Upper lobe of left lung (tissue), 6 donors: ENCODE measurements at regions not wholly inside any gene's neighbourhood (a gene's known extent, or its start where the extent isn't known, plus 50 kb on each side); places are given as distances from the start of the nearest gene placed in this dataset.

ENCODE experiments used
- ATAC-seq, 2 donors: fragments of 200-7000 bp; cut with Tn5 transposase; one replicate each; pipeline ENCODE4 v1.9.1; 2022; ENCODE audit warnings: mild to moderate bottlenecking in 2 of 2, moderate library complexity in 2 of 2; ENCODE audit not compliant: low FRiP score in 2 of 2
- DNase-seq, 2 donors: peaks; one replicate each; pipeline ENCODE4 v3.0.0-alpha.2; 2019 to 2020
- H3K27ac ChIP-seq, 4 donors: fragments of 200-600 bp; sonication (generic); one replicate each; pipeline ENCODE4 v1.5.1; 2016 to 2019
- H3K27me3 ChIP-seq, 4 donors: fragments of 200-600 bp; sonication (generic); one replicate each; pipeline ENCODE4 v1.5.1; 2017 to 2019
- H3K36me3 ChIP-seq, 4 donors: fragments of 200-600 bp; sonication (generic); one replicate each; pipeline ENCODE4 v1.5.1; 2016 to 2019
- H3K4me1 ChIP-seq, 4 donors: fragments of 200-600 bp; sonication (generic); one replicate each; pipeline ENCODE4 v1.5.1; 2018 to 2019
- H3K4me3 ChIP-seq, 4 donors: fragments of 200-600 bp; sonication (generic); one replicate each; pipeline ENCODE4 v1.5.1; 2017 to 2019; ENCODE audit warnings: mild to moderate bottlenecking in 2 of 4, moderate library complexity in 1 of 4
- H3K9me3 ChIP-seq, 4 donors: fragments of 200-600 bp; sonication (generic); one replicate each; pipeline ENCODE4 v1.5.1; 2018 to 2019
- EP300 ChIP-seq, 4 donors: sonication (generic); formaldehyde crosslinking; IDR thresholded peaks; one replicate each; pipeline ENCODE4 v1.5.1; 2017; ENCODE audit warnings: antibody characterized with exemption in 4 of 4, control low read depth in 2 of 4
- POLR2A ChIP-seq, 4 donors: fragments of 450-650 bp; IDR thresholded peaks; one replicate each; pipeline ENCODE4 v1.5.1; 2016 to 2017; ENCODE audit warnings: antibody characterized with exemption in 4 of 4, mild to moderate bottlenecking in 2 of 4
- POLR2AphosphoS5 ChIP-seq, 2 donors: sonication (generic); formaldehyde crosslinking; IDR thresholded peaks; one replicate each; pipeline ENCODE4 v1.5.1; 2017; ENCODE audit warnings: antibody characterized with exemption in 2 of 2
- WGBS, 2 donors: methylation state at CpG; one replicate each; pipeline ENCODE4 v1.1.5; 2017 to 2018; 5-methylcytosine and 5-hydroxymethylcytosine counted together
- TF ChIP-seq, protein P1 (sequence below), 6 experiments: fragments of 450-650 bp in 4 of 6; fragments of 200-600 bp in 2 of 6; sonication (generic) in 2 of 6; IDR thresholded peaks; one replicate each; pipeline ENCODE4 v1.5.1; 2016 to 2019; ENCODE audit warnings: antibody characterized with exemption in 6 of 6
- donor health status: DM: no; HTN: no; CAD: no; lungs with moderate emphysema.
- donor health status: DM: no; HTN: yes; CAD: no; lungs with severe emphysema.

DNA sequence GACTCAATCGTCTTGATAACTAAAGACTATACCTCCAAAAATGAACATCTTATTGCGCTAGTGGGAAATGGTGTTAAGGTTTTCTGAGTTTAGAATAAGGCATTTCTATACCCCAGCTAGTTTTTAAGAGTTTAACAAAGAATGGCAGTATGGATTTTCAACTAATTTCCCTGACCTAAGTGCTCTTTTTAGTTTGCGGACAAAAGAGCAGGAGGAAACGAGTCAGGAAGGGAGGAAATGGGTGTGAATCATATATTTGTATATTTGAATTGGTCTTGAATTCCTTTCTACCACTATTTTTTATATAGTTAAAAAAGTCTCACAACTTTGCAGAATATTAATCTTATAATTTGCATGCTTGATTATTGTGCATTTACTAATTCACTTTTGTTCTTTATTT, 516.3 kb upstream of the ZNF608 start:
- ATAC-seq (no peak), DNase-seq (no peak)
- Histone ChIP-seq H3K27me3 (no peaks in the 10 kb centered on the region), H3K4me1 (no peaks in the 10 kb centered on the region), H3K36me3 (no peaks in the 10 kb centered on the region), H3K4me3 (no peak overlapping the region), H3K9me3 (peaks cover 0 to 5% (median 0%) of the 10 kb centered on the region in 4 donors), H3K27ac (no peak overlapping the region)
- TF ChIP-seq POLR2A (IDR thresholded peaks at IDR 0.05) (no peak), EP300 (IDR thresholded peaks at IDR 0.05) (no peak), POLR2AphosphoS5 (IDR thresholded peaks at IDR 0.05) (no peak)
- TF ChIP-seq, protein P1, sequence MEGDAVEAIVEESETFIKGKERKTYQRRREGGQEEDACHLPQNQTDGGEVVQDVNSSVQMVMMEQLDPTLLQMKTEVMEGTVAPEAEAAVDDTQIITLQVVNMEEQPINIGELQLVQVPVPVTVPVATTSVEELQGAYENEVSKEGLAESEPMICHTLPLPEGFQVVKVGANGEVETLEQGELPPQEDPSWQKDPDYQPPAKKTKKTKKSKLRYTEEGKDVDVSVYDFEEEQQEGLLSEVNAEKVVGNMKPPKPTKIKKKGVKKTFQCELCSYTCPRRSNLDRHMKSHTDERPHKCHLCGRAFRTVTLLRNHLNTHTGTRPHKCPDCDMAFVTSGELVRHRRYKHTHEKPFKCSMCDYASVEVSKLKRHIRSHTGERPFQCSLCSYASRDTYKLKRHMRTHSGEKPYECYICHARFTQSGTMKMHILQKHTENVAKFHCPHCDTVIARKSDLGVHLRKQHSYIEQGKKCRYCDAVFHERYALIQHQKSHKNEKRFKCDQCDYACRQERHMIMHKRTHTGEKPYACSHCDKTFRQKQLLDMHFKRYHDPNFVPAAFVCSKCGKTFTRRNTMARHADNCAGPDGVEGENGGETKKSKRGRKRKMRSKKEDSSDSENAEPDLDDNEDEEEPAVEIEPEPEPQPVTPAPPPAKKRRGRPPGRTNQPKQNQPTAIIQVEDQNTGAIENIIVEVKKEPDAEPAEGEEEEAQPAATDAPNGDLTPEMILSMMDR (IDR thresholded peaks at IDR 0.05), result no peak
- 72 to 76% methylated on average over 4 of the region's 4 CpGs for WGBS, 2 donors

DNA sequence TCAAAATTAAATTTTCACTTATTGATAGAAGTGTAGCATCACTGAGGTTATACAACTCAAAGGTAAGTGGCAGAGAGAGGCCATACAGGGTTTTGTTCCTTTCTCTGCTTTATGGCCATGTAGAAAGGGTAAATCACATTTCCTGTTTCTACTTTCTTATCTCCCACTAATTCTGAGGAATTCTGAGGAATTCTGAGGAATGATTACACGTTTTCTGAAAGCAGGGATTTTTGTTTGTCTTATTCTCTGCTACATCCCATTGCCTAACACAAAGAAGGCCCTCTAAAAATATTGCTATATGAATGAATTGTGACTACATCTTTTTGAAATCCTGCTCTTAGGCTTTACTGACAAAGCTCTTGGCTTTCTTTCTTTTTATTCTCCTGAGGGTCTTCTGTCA, 516.9 kb upstream of the ZNF608 start:
- peaks cover 0 to 5% (median 0%) of the 10 kb centered on the region in 4 donors for H3K9me3 ChIP-seq
- no peaks in the 10 kb centered on the region for H3K4me1 ChIP-seq
- no peaks in the 10 kb centered on the region for H3K36me3 ChIP-seq
- DNase-seq (no peak), ATAC-seq (no peak)
- 56 to 75% methylated on average over 1 of the region's 1 CpG for WGBS, 2 donors
- H3K4me3 ChIP-seq, result no peak overlapping the region
- H3K27ac ChIP-seq, result no peak overlapping the region
- H3K27me3 ChIP-seq, result no peaks in the 10 kb centered on the region
- TF ChIP-seq EP300 (IDR thresholded peaks at IDR 0.05) (no peak), POLR2A (IDR thresholded peaks at IDR 0.05) (no peak), POLR2AphosphoS5 (IDR thresholded peaks at IDR 0.05) (no peak)
- TF ChIP-seq, protein P1 (IDR thresholded peaks at IDR 0.05), result no peak

DNA sequence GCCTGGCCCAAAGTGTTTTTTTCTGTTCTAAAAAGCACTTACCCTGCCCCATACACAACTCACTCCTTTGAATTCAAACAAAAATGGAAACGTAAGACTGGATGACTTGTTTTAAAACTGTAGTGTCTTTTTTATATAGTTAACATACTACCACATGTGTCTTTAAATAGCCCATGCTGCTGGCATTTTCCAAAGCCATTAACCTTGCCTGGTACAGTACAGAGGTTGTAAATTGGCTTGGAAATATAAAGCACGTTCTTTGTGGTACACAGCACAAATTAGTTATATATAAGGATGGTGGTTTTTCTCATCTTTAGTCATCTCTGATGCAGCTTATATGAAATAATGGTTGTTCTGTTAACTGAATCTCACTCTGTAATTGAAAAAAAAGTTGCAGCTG, 519.7 kb upstream of the ZNF608 start:
- H3K4me3 ChIP-seq, result no peak overlapping the region
- no peak overlapping the region for H3K27ac ChIP-seq
- 93 to 95% methylated on average over 2 of the region's 2 CpGs for WGBS, 2 donors
- H3K9me3 ChIP-seq, result peaks cover 0 to 5% (median 0%) of the 10 kb centered on the region in 4 donors
- TF ChIP-seq POLR2AphosphoS5 (IDR thresholded peaks at IDR 0.05), result no peak
- no peak for TF ChIP-seq POLR2A (IDR thresholded peaks at IDR 0.05)
- no peak for TF ChIP-seq EP300 (IDR thresholded peaks at IDR 0.05)
- TF ChIP-seq, protein P1 (IDR thresholded peaks at IDR 0.05), result no peak
- ATAC-seq, result no peak
- no peak for DNase-seq
- H3K36me3 ChIP-seq, result no peaks in the 10 kb centered on the region
- H3K27me3 ChIP-seq, result no peaks in the 10 kb centered on the region
- peaks cover 0 to 5% (median 0%) of the 10 kb centered on the region in 4 donors for H3K4me1 ChIP-seq

DNA sequence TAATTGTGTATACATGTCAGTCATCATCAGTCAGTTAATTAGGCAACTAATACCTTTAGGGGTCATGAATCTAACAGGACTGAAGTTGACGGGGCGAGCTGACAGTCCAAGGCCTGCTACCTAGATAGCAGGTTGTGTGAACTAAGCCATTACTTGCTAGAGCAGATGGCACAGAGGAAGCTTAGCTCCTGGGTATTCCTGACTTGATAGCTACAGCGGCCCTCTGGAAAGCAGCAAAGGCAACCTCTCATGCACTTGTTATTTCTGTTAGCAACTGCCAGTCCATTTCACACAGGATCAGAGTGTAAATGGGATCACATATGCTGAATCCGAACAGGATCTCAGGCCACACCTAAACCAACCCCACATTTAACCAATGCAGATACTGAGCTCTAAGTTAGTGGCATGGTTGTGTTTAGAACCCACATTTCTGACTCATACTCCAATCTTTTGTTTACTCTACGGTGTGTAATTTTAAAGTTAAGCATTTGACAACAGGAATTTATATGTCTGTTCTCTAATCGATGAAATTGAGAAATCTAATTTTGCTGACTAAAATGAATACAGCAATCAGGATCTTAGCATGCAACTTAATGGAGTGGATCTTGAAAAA, 521.3 kb upstream of the ZNF608 start:
- WGBS, 2 donors, result 92 to 96% methylated on average over 5 to 6 of the region's 6 CpGs

More for the DNA sequence above, 521.3 kb upstream of the ZNF608 start:
- Histone ChIP-seq H3K36me3 (no peaks in the 10 kb centered on the region), H3K27me3 (no peaks in the 10 kb centered on the region), H3K4me1 (peaks cover 0 to 5% (median 2%) of the 10 kb centered on the region in 4 donors), H3K9me3 (no peaks in the 10 kb centered on the region), H3K27ac (no peak overlapping the region), H3K4me3 (no peak overlapping the region)
- no peak for TF ChIP-seq EP300 (IDR thresholded peaks at IDR 0.05)
- TF ChIP-seq, protein P1 (IDR thresholded peaks at IDR 0.05), result no peak
- ATAC-seq (no peak), DNase-seq (no peak)
